IMR-90 (cell line): ENCODE measurements at regions not wholly inside any gene's neighbourhood (a gene's known extent, or its start where the extent isn't known, plus 50 kb on each side); places are given as distances from the start of the nearest gene placed in this dataset.

Experiments
- ATAC-seq: fragments of 200-7000 bp; cut with Tn5 transposase; 2 replicates; pipeline ENCODE4 v1.9.1; 2020; ENCODE audit warnings: low read depth, mild to moderate bottlenecking, moderate library complexity
- BruUV-seq: library from RNA; stranded (reverse); fragments of 400-500 nt; replicated peaks from 2 replicates; lab custom pipeline; 2021; lab: Mats Ljungman, UMichigan
- CTCF ChIA-PET: fragments of 300-600 bp; formaldehyde crosslinking; extraction: SDS; loops from one replicate; lab custom pipeline; 2021; ENCODE audit warnings: antibody characterized with exemption; lab: Yijun Ruan, JAX
- POLR2A ChIA-PET: fragments of 300-600 bp; sonication (Branson Sonifier 250); formaldehyde crosslinking; loops from one replicate; lab custom pipeline; 2022; ENCODE audit warnings: antibody characterized with exemption; ENCODE audit not compliant: unreplicated experiment; lab: Charles Lee
- DNase-seq: peaks from one replicate; pipeline ENCODE4 v3.0.0; 2013
- H2AFZ ChIP-seq: replicated peaks from 2 replicates; pipeline ENCODE3; 2013; ENCODE audit warnings: low read length, mild to moderate bottlenecking; ENCODE audit not compliant: poor library complexity
- H2AK5ac ChIP-seq: 2 replicates; pipeline ENCODE4 v1.6.1; 2013; ENCODE audit warnings: low read depth, low read length, inconsistent platforms
- H2AK9ac ChIP-seq: replicated peaks from 2 replicates; pipeline ENCODE3; 2013; ENCODE audit warnings: mild to moderate bottlenecking, low read depth, low read length, moderate library complexity; ENCODE audit not compliant: poor library complexity
- H2BK120ac ChIP-seq: 2 replicates; pipeline ENCODE4 v1.6.1; 2013; ENCODE audit warnings: low read depth, low read length, inconsistent platforms
- H2BK15ac ChIP-seq: 3 replicates; pipeline ENCODE4 v1.6.1; 2013; ENCODE audit warnings: low read depth, low read length, inconsistent platforms
- H2BK20ac ChIP-seq: 2 replicates; pipeline ENCODE4 v1.6.1; 2013; ENCODE audit warnings: low read depth, mild to moderate bottlenecking, inconsistent platforms, low read length, moderate library complexity
- H2BK5ac ChIP-seq: 2 replicates; pipeline ENCODE4 v1.6.1; 2013; ENCODE audit warnings: mild to moderate bottlenecking, low read depth, low read length, inconsistent platforms; ENCODE audit not compliant: poor library complexity, severe bottlenecking
- H3K14ac ChIP-seq: replicated peaks from 2 replicates; pipeline ENCODE4 v1.6.1; 2013; ENCODE audit warnings: low read depth, low read length, inconsistent platforms
- H3K18ac ChIP-seq: 2 replicates; pipeline ENCODE4 v1.6.1; 2013; ENCODE audit warnings: low read depth, low read length, control low read depth
- H3K23ac ChIP-seq: 2 replicates; pipeline ENCODE4 v1.6.1; 2013; ENCODE audit warnings: low read depth, low read length, inconsistent platforms
- H3K27ac ChIP-seq: 2 replicates; pipeline ENCODE4 v1.5.1; 2013; ENCODE audit warnings: mild to moderate bottlenecking, control low read depth, low read length; ENCODE audit not compliant: insufficient read depth
- H3K27me3 ChIP-seq: 2 replicates; pipeline ENCODE4 v1.6.1; 2013; ENCODE audit warnings: low read length; ENCODE audit not compliant: control insufficient read depth, insufficient read depth
- H3K36me3 ChIP-seq: 2 replicates; pipeline ENCODE4 v1.6.1; 2013; ENCODE audit warnings: low read length, mixed read lengths; ENCODE audit not compliant: control insufficient read depth, insufficient read depth
- H3K4ac ChIP-seq: 2 replicates; pipeline ENCODE4 v1.6.1; 2013; ENCODE audit warnings: low read depth, low read length, inconsistent platforms
- H3K4me1 ChIP-seq: 2 replicates; pipeline ENCODE4 v1.6.1; 2013; ENCODE audit warnings: low read length, mixed read lengths; ENCODE audit not compliant: control insufficient read depth, insufficient read depth
- H3K4me2 ChIP-seq: 2 replicates; pipeline ENCODE4 v1.6.1; 2013; ENCODE audit warnings: low read depth, mild to moderate bottlenecking, control low read depth, low read length, moderate library complexity
- H3K4me3 ChIP-seq: 2 replicates; pipeline ENCODE4 v1.5.1; 2013; ENCODE audit warnings: low read depth, mild to moderate bottlenecking, control low read depth, low read length, moderate library complexity; ENCODE audit not compliant: insufficient read depth
- H3K56ac ChIP-seq: 2 replicates; pipeline ENCODE4 v1.6.1; 2013; ENCODE audit warnings: low read length, inconsistent platforms; ENCODE audit not compliant: insufficient read depth; ENCODE audit errors: extremely low read depth
- H3K79me1 ChIP-seq, 2 experiments: 2 replicates each; pipeline ENCODE4 v1.6.1; 2013; ENCODE audit warnings: low read length in 2 of 2, inconsistent platforms in 1 of 2, low read depth in 1 of 2
- H3K9ac ChIP-seq: 2 replicates; pipeline ENCODE4 v1.6.1; 2013; ENCODE audit warnings: low read depth, low read length, control low read depth
- H3K9me1 ChIP-seq: 2 replicates; pipeline ENCODE4 v1.6.1; 2013; ENCODE audit warnings: low read length, inconsistent platforms; ENCODE audit not compliant: insufficient read depth
- H3K9me3 ChIP-seq: 2 replicates; pipeline ENCODE4 v1.6.1; 2013; ENCODE audit warnings: low read length; ENCODE audit not compliant: control insufficient read depth, insufficient read depth
- H4K20me1 ChIP-seq: 2 replicates; pipeline ENCODE4 v1.6.1; 2013; ENCODE audit warnings: low read length, inconsistent platforms; ENCODE audit not compliant: insufficient read depth
- H4K5ac ChIP-seq: 2 replicates; pipeline ENCODE4 v1.6.1; 2013; ENCODE audit warnings: mild to moderate bottlenecking, low read depth, low read length, control low read depth
- H4K8ac ChIP-seq, 2 experiments: 2 replicates each; pipeline ENCODE4 v1.6.1; 2013; ENCODE audit warnings: low read depth in 2 of 2, low read length in 2 of 2, control low read depth in 1 of 2, inconsistent platforms in 1 of 2
- H4K91ac ChIP-seq: 2 replicates; pipeline ENCODE4 v1.6.1; 2013; ENCODE audit warnings: low read depth, low read length, inconsistent platforms; ENCODE audit not compliant: insufficient read depth
- BHLHE40 ChIP-seq: fragments of 150-350 bp; IDR thresholded peaks from 2 replicates; pipeline ENCODE4 v1.6.1; 2016; ENCODE audit warnings: mild to moderate bottlenecking, low read depth, low read length
- CEBPB ChIP-seq: IDR thresholded peaks from 2 replicates; pipeline ENCODE4 v1.6.1; 2012; ENCODE audit warnings: low read depth, low read length, improper control_type of control experiment
- CHD1 ChIP-seq: IDR thresholded peaks from 2 replicates; pipeline ENCODE4 v1.6.1; 2012; ENCODE audit warnings: low read depth, low read length, improper control_type of control experiment
- MAFK ChIP-seq: IDR thresholded peaks from 2 replicates; pipeline ENCODE4 v1.6.1; 2012; ENCODE audit warnings: low read depth, low read length, improper control_type of control experiment
- MAZ ChIP-seq: IDR thresholded peaks from 2 replicates; pipeline ENCODE4 v1.6.1; 2012; ENCODE audit warnings: low read depth, mild to moderate bottlenecking, low read length, improper control_type of control experiment, moderate library complexity, borderline replicate concordance
- MXI1 ChIP-seq: IDR thresholded peaks from 2 replicates; pipeline ENCODE4 v1.6.1; 2012; ENCODE audit warnings: low read depth, mild to moderate bottlenecking, low read length, moderate library complexity, borderline replicate concordance
- NFE2L2 ChIP-seq: fragments of 150-350 bp; IDR thresholded peaks from 2 replicates; pipeline ENCODE4 v1.6.1; 2016; ENCODE audit warnings: low read depth, mild to moderate bottlenecking, low read length
- POLR2A ChIP-seq: IDR thresholded peaks from 2 replicates; pipeline ENCODE4 v1.6.1; 2012; ENCODE audit warnings: mild to moderate bottlenecking, low read depth, low read length
- RAD21 ChIP-seq: IDR thresholded peaks from 2 replicates; pipeline ENCODE4 v1.6.1; 2012; ENCODE audit warnings: low read length, improper control_type of control experiment
- RCOR1 ChIP-seq: IDR thresholded peaks from 2 replicates; pipeline ENCODE4 v1.6.1; 2012; ENCODE audit warnings: mild to moderate bottlenecking, low read length, improper control_type of control experiment; ENCODE audit not compliant: insufficient replicate concordance
- SMC3 ChIP-seq: fragments of 150-350 bp; IDR thresholded peaks from 2 replicates; pipeline ENCODE4 v1.6.1; 2016; ENCODE audit warnings: low read depth, mild to moderate bottlenecking, antibody characterized with exemption, low read length, moderate library complexity
- USF2 ChIP-seq: fragments of 150-350 bp; IDR thresholded peaks from 2 replicates; pipeline ENCODE4 v1.6.1; 2017; ENCODE audit warnings: mild to moderate bottlenecking, antibody characterized with exemption, low read length, low read depth
- WGBS, 2 experiments: methylation state at CpG; one replicate each; pipeline versions ENCODE4 v1.1.5 to v1.1.7; 2013; ENCODE audit warnings: missing lambda C conversion rate in 2 of 2; ENCODE audit not compliant: insufficient read length in 1 of 2; ENCODE audit errors: extremely low coverage in 2 of 2; 5-methylcytosine and 5-hydroxymethylcytosine counted together
- dilution Hi-C: fragments of 300-500 bp; cut with HindIII; formaldehyde crosslinking; loops from one replicate; pipeline ENCODE4 v1.14.3; 2018; ENCODE audit warnings: low sequenced_read_pairs; ENCODE audit not compliant: unreplicated experiment
- in situ Hi-C: fragments of 300-500 bp; cut with MboI; formaldehyde crosslinking; loops from 3 replicates; pipeline ENCODE4 v1.14.3; 2019; ENCODE audit warnings: low sequenced_read_pairs, inconsistent platforms, mixed read lengths
- intact Hi-C: fragments of 100-400 bp; cut with micrococcal nuclease; formaldehyde crosslinking; loops from 2 replicates; pipeline ENCODE4 v1.10.0; 2022

- no peak overlapping the region for H3K9ac ChIP-seq
These were observed 614.1 kb upstream of the CDH9 start for GRCh38 chr5:27652505-27652904.

More at GRCh38 chr5:27652505-27652904, 614.1 kb upstream of the CDH9 start:
- H3K4ac ChIP-seq, result no peak overlapping the region
- ChIA-PET CTCF (no interaction called here), POLR2A (no interaction called here)
- no peak overlapping the region for H3K14ac ChIP-seq
- no peaks in the 10 kb centered on the region for H3K9me1 ChIP-seq
- no peaks in the 10 kb centered on the region for H3K79me1 ChIP-seq
- no peaks in the 10 kb centered on the region for H4K20me1 ChIP-seq
- H3K9me3 ChIP-seq, result peaks cover 2% of the 10 kb centered on the region; the same call in 1 of the 2 replicates
- H3K36me3 ChIP-seq, result no peaks in the 10 kb centered on the region
- BruUV-seq, result no TSS peak
- no peak overlapping the region for H2BK120ac ChIP-seq
- DNase-seq (no peak), ATAC-seq (no peak)
- dilution Hi-C loops (no loop called here), intact Hi-C loops (no loop called here), in situ Hi-C loops (no loop called here)
- no peak overlapping the region for H3K27ac ChIP-seq
- H4K5ac ChIP-seq, result no peak overlapping the region
- no peak overlapping the region for H4K91ac ChIP-seq
- no peaks in the 10 kb centered on the region for H3K27me3 ChIP-seq
- no peak overlapping the region for H2BK5ac ChIP-seq
- H3K23ac ChIP-seq, result no peak overlapping the region
- H3K56ac ChIP-seq, result no peak overlapping the region
- H3K4me1 ChIP-seq, result no peaks in the 10 kb centered on the region
- no peak overlapping the region for H2AFZ ChIP-seq
- H4K8ac ChIP-seq, result no peak overlapping the region
- H3K4me2 ChIP-seq, result no peak overlapping the region
- H2BK15ac ChIP-seq, result no peak overlapping the region
- WGBS, 2 experiments, result 100% methylated on average over 1 of the region's 4 CpGs; no CpG with 5 or more reads in 1 of the 2 experiments
- H3K4me3 ChIP-seq, result no peak overlapping the region
- H3K18ac ChIP-seq, result no peak overlapping the region
- no peak overlapping the region for H2AK5ac ChIP-seq
- no peak overlapping the region for H2AK9ac ChIP-seq
- TF ChIP-seq NFE2L2, result no peak
- TF ChIP-seq SMC3, result no peak
- no peak for TF ChIP-seq RAD21
- TF ChIP-seq USF2, result no peak
- no peak for TF ChIP-seq CHD1
- TF ChIP-seq MXI1, result no peak
- TF ChIP-seq MAZ, result no peak
- no peak for TF ChIP-seq RCOR1
- no peak for TF ChIP-seq BHLHE40
- no peak for TF ChIP-seq CEBPB
- TF ChIP-seq POLR2A, result no peak
- no peak for TF ChIP-seq MAFK
- no peak overlapping the region for H2BK20ac ChIP-seq
